ENCODE measurements at regions not wholly inside any gene's neighbourhood (a gene's known extent, or its start where the extent isn't known, plus 50 kb on each side); places are given as distances from the start of the nearest gene placed in this dataset.

GRCh38 chr6:156616495-156616894 lies 160.7 kb upstream of the ARID1B start:
- Mint-ChIP-seq H3K27me3 (ENCODE audit: unreplicated experiment) (no peaks in the 10 kb centered on the region), H3K36me3 (ENCODE audit: unreplicated experiment) (peaks cover 21% of the 10 kb centered on the region), H3K4me3 (ENCODE audit: unreplicated experiment) (no peak overlapping the region), H3K9me3 (ENCODE audit: unreplicated experiment) (peaks cover 10% of the 10 kb centered on the region), H3K27ac (ENCODE audit: unreplicated experiment) (no peak overlapping the region), H3K4me1 (ENCODE audit: low read depth, unreplicated experiment) (no peaks in the 10 kb centered on the region)
- no peak for DNase-seq
- no peak for TF ChIP-seq CTCF (IDR thresholded peaks at IDR 0.05; ENCODE audit: partially characterized antibody, unreplicated experiment)

GRCh38 chr6:156613996-156614395 lies 163.2 kb upstream of the ARID1B start:
- H3K4me1 Mint-ChIP-seq (ENCODE audit: low read depth, unreplicated experiment): no peaks in the 10 kb centered on the region
- peaks cover 21% of the 10 kb centered on the region for H3K36me3 Mint-ChIP-seq (ENCODE audit: unreplicated experiment)
- no peaks in the 10 kb centered on the region for H3K27me3 Mint-ChIP-seq (ENCODE audit: unreplicated experiment)
- no peak overlapping the region for H3K27ac Mint-ChIP-seq (ENCODE audit: unreplicated experiment)
- no peak for TF ChIP-seq CTCF (IDR thresholded peaks at IDR 0.05; ENCODE audit: partially characterized antibody, unreplicated experiment)
- H3K4me3 Mint-ChIP-seq (ENCODE audit: unreplicated experiment): no peak overlapping the region
- DNase-seq: no peak
- peaks cover 12% of the 10 kb centered on the region for H3K9me3 Mint-ChIP-seq (ENCODE audit: unreplicated experiment)

GRCh38 chr6:156612361-156612760 lies 164.8 kb upstream of the ARID1B start:
- no peaks in the 10 kb centered on the region for H3K27me3 Mint-ChIP-seq (ENCODE audit: unreplicated experiment)
- no peak overlapping the region for H3K4me3 Mint-ChIP-seq (ENCODE audit: unreplicated experiment)
- no peak for TF ChIP-seq CTCF (IDR thresholded peaks at IDR 0.05; ENCODE audit: partially characterized antibody, unreplicated experiment)
- peaks cover 25% of the 10 kb centered on the region for H3K36me3 Mint-ChIP-seq (ENCODE audit: unreplicated experiment)
- DNase-seq: no peak
- peaks cover 13% of the 10 kb centered on the region for H3K9me3 Mint-ChIP-seq (ENCODE audit: unreplicated experiment)
- no peaks in the 10 kb centered on the region for H3K4me1 Mint-ChIP-seq (ENCODE audit: low read depth, unreplicated experiment)
- H3K27ac Mint-ChIP-seq (ENCODE audit: unreplicated experiment): no peak overlapping the region

GRCh38 chr6:156602066-156602385 lies 175.2 kb upstream of the ARID1B start:
- Mint-ChIP-seq H3K27me3 (ENCODE audit: unreplicated experiment) (peaks cover 5% of the 10 kb centered on the region), H3K4me1 (ENCODE audit: low read depth, unreplicated experiment) (peaks cover 37% of the 10 kb centered on the region), H3K4me3 (ENCODE audit: unreplicated experiment) (no peak overlapping the region), H3K9me3 (ENCODE audit: unreplicated experiment) (peaks cover 10% of the 10 kb centered on the region), H3K27ac (ENCODE audit: unreplicated experiment) (peak overlapping the region; percentile 65), H3K36me3 (ENCODE audit: unreplicated experiment) (no peaks in the 10 kb centered on the region)
- no peak for TF ChIP-seq CTCF (IDR thresholded peaks at IDR 0.05; ENCODE audit: partially characterized antibody, unreplicated experiment)
- DNase-seq: no peak

- no peak for TF ChIP-seq CTCF (IDR thresholded peaks at IDR 0.05; ENCODE audit: partially characterized antibody, unreplicated experiment)
- Mint-ChIP-seq H3K4me3 (ENCODE audit: unreplicated experiment) (peak overlapping the region; percentile 10), H3K36me3 (ENCODE audit: unreplicated experiment) (no peaks in the 10 kb centered on the region), H3K4me1 (ENCODE audit: low read depth, unreplicated experiment) (peaks cover 38% of the 10 kb centered on the region), H3K27me3 (ENCODE audit: unreplicated experiment) (peaks cover 5% of the 10 kb centered on the region), H3K27ac (ENCODE audit: unreplicated experiment) (peak overlapping the region; percentile 65), H3K9me3 (ENCODE audit: unreplicated experiment) (peaks cover 10% of the 10 kb centered on the region)
- DNase-seq: no peak
Observed at GRCh38 chr6:156601152-156602065, 175.8 kb upstream of the ARID1B start.
